HL-60 (cell line): ENCODE measurements at regions not wholly inside any gene's neighbourhood (a gene's known extent, or its start where the extent isn't known, plus 50 kb on each side); places are given as distances from the start of the nearest gene placed in this dataset.

Experiments used
- DNase-seq, 2 experiments: peaks; one replicate each; pipeline ENCODE4 v3.0.0-alpha.2; 2010 to 2020; ENCODE audit warnings: low read depth in 1 of 2, low spot score in 1 of 2
- H3K27ac ChIP-seq: fragments of 250-450 bp; sonication (Bioruptor Pico); replicated peaks from 2 replicates; pipeline ENCODE4 v1.5.1; 2020; ENCODE audit warnings: mild to moderate bottlenecking, moderate library complexity
- H3K27me3 ChIP-seq: fragments of 250-450 bp; sonication (Bioruptor Pico); 2 replicates; pipeline ENCODE4 v1.5.1; 2021; ENCODE audit warnings: mild to moderate bottlenecking, moderate library complexity; ENCODE audit not compliant: insufficient read depth, poor library complexity, severe bottlenecking
- H3K4me3 ChIP-seq: replicated peaks from 2 replicates; pipeline ENCODE4 v1.5.1; 2011; ENCODE audit warnings: mild to moderate bottlenecking, control low read depth, low read length; ENCODE audit not compliant: insufficient read depth
- GABPA ChIP-seq: IDR thresholded peaks from 2 replicates; pipeline ENCODE4 v1.6.1; 2012; ENCODE audit warnings: low read depth
- POLR2AphosphoS5 ChIP-seq: IDR thresholded peaks from 2 replicates; pipeline ENCODE4 v1.6.1; 2012; ENCODE audit warnings: low read depth
- SPI1 ChIP-seq: IDR thresholded peaks from 2 replicates; pipeline ENCODE4 v1.6.1; 2012; ENCODE audit warnings: low read depth, mild to moderate bottlenecking, borderline replicate concordance
- TF ChIP-seq, protein P1 (sequence below): IDR thresholded peaks from one replicate; pipeline ENCODE4 v1.5.1; 2011; ENCODE audit warnings: low read length, control low read depth, inconsistent platforms; ENCODE audit not compliant: insufficient read depth
- TF ChIP-seq, protein P2 (sequence below): IDR thresholded peaks from 2 replicates; pipeline ENCODE4 v1.6.1; 2012; ENCODE audit warnings: low read depth; ENCODE audit not compliant: insufficient replicate concordance

DNA sequence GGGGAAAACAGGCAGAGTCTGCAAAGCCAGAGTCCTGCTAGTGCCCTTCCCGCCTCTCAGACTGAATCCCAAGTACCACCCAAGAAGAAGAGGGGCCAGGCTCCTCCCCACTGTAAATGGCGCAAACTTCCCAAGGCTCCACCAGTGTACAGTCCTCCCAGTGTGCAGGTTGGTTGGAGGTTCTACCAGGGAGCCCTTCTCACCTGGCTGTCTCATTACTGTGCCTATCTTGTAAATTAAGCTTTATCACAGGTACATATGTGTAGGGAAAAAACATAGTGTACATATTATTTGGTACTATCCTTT is 189.7 kb downstream of the FSCB start:
- no peak overlapping the region for H3K27ac ChIP-seq

DNA sequence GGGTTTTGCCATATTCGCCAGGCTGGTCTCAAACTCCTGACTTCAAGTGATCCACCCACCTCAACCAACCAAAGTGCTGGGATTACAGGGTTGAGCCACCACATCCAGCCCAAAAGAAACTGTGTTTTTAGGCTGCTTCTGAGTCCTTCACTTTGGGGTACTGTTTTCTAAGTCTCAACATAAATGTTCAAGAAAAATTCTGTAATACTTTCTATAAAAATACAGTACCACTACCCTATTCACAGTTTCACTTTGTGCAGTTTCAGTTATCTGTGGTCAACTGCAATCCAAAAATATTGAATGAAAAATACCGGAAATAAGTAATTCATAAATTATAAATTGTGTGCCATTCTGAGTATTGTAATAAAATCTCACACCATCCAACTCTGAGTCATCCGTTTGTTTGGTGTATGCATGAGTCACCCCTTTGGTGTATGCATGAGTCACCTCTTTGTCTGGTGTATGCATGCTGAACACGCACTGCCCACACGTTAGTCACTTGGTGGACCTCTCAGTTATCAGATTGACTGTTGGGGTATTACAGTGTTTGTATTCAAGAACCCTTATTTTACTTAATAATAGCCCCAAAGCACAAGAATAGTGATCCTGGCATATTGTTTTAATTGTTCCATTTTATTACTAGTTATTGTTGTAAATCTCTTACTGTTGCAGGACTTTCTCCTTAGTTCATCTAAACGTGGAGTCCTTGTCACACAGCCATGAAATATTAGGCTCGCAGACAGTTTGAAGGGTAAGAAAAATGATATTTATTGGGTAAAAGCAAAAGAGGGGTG is 190.2 kb downstream of the FSCB start:
- no peaks in the 10 kb centered on the region for H3K27me3 ChIP-seq
- no peak overlapping the region for H3K27ac ChIP-seq
- DNase-seq = peak; percentile 7 to 17
- H3K4me3 ChIP-seq = no peak overlapping the region
- TF ChIP-seq SPI1 = no peak
- TF ChIP-seq, protein P1, sequence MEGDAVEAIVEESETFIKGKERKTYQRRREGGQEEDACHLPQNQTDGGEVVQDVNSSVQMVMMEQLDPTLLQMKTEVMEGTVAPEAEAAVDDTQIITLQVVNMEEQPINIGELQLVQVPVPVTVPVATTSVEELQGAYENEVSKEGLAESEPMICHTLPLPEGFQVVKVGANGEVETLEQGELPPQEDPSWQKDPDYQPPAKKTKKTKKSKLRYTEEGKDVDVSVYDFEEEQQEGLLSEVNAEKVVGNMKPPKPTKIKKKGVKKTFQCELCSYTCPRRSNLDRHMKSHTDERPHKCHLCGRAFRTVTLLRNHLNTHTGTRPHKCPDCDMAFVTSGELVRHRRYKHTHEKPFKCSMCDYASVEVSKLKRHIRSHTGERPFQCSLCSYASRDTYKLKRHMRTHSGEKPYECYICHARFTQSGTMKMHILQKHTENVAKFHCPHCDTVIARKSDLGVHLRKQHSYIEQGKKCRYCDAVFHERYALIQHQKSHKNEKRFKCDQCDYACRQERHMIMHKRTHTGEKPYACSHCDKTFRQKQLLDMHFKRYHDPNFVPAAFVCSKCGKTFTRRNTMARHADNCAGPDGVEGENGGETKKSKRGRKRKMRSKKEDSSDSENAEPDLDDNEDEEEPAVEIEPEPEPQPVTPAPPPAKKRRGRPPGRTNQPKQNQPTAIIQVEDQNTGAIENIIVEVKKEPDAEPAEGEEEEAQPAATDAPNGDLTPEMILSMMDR = no peak
- TF ChIP-seq, protein P2, sequence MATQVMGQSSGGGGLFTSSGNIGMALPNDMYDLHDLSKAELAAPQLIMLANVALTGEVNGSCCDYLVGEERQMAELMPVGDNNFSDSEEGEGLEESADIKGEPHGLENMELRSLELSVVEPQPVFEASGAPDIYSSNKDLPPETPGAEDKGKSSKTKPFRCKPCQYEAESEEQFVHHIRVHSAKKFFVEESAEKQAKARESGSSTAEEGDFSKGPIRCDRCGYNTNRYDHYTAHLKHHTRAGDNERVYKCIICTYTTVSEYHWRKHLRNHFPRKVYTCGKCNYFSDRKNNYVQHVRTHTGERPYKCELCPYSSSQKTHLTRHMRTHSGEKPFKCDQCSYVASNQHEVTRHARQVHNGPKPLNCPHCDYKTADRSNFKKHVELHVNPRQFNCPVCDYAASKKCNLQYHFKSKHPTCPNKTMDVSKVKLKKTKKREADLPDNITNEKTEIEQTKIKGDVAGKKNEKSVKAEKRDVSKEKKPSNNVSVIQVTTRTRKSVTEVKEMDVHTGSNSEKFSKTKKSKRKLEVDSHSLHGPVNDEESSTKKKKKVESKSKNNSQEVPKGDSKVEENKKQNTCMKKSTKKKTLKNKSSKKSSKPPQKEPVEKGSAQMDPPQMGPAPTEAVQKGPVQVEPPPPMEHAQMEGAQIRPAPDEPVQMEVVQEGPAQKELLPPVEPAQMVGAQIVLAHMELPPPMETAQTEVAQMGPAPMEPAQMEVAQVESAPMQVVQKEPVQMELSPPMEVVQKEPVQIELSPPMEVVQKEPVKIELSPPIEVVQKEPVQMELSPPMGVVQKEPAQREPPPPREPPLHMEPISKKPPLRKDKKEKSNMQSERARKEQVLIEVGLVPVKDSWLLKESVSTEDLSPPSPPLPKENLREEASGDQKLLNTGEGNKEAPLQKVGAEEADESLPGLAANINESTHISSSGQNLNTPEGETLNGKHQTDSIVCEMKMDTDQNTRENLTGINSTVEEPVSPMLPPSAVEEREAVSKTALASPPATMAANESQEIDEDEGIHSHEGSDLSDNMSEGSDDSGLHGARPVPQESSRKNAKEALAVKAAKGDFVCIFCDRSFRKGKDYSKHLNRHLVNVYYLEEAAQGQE = no peak
- TF ChIP-seq POLR2AphosphoS5 = no peak
- TF ChIP-seq GABPA = no peak

More for the DNA sequence above, 189.7 kb downstream of the FSCB start:
- no peak for DNase-seq
- Histone ChIP-seq H3K4me3 (no peak overlapping the region), H3K27me3 (no peaks in the 10 kb centered on the region)
- TF ChIP-seq GABPA (no peak), POLR2AphosphoS5 (no peak), SPI1 (no peak)
- TF ChIP-seq, protein P1 = no peak
- TF ChIP-seq, protein P2 = no peak

DNA sequence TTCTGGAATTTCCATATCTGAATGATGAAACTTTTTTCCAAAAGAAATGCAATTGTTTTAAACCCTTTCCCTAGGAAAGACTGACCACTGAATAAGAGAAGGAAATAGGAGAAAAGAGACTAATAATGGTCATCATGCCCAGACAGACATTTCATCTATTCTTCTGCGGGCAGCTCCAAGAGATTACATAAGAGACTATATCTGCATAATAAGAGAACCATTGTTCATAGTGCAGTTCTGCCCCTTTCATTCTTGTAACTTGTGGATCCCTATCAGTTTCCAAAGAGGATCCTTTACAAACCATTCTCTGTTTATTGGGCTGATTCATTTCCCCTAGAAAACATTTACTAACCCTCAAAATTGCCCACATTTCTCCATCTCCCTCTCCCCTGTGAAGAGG is 197.8 kb downstream of the FSCB start:
- no peak for TF ChIP-seq GABPA
- TF ChIP-seq, protein P2 = no peak
- DNase-seq = no peak
- Histone ChIP-seq H3K4me3 (no peak overlapping the region), H3K27ac (no peak overlapping the region), H3K27me3 (no peaks in the 10 kb centered on the region)
